ENCODE measurements at regions not wholly inside any gene's neighbourhood (a gene's known extent, or its start where the extent isn't known, plus 50 kb on each side); places are given as distances from the start of the nearest gene placed in this dataset.

- no CpG with 5 or more reads among the region's 1 CpG for WGBS (ENCODE audit: extremely low coverage, insufficient coverage, insufficient read length)
- no peaks in the 10 kb centered on the region for H3K79me1 ChIP-seq (ENCODE audit: low read length)
Observed at GRCh38 chr2:116444256-116444872, 1370.1 kb upstream of the DDX18 start.

GRCh38 chr2:116450990-116451389 lies 1363.5 kb upstream of the DDX18 start:
- Histone ChIP-seq H3K4me1 (ENCODE audit: control insufficient read depth in 1 of 2, insufficient read depth in 2 of 2, low read length in 2 of 2) (no peaks in the 10 kb centered on the region), H3K4me2 (ENCODE audit: low read length) (no peak overlapping the region), H2BK5ac (ENCODE audit: low read depth, low read length, poor library complexity) (no peak overlapping the region), H2BK120ac (ENCODE audit: insufficient read depth, low read length, poor library complexity) (no peak overlapping the region), H3K4ac (ENCODE audit: low read depth, low read length) (no peak overlapping the region), H3K9ac (ENCODE audit: low read length) (no peak overlapping the region), H3K18ac (ENCODE audit: low read length) (no peak overlapping the region), H3K27me3 (ENCODE audit: insufficient read depth, low read length) (no peaks in the 10 kb centered on the region), H4K91ac (ENCODE audit: low read depth, low read length) (no peak overlapping the region), H4K12ac (ENCODE audit: low read depth, low read length) (no peak overlapping the region), H3K4me3 (ENCODE audit: low read depth, low read length) (no peak overlapping the region), H2BK12ac (ENCODE audit: low read length) (no peak overlapping the region), H4K8ac (ENCODE audit: low read depth, low read length) (no peak overlapping the region), H3K27ac (ENCODE audit: low read depth, low read length) (no peak overlapping the region), H3K36me3 (ENCODE audit: control insufficient read depth in 1 of 2, insufficient read depth in 2 of 2, low read length in 2 of 2) (no peaks in the 10 kb centered on the region), H3K14ac (ENCODE audit: low read length) (no peak overlapping the region), H3K23ac (ENCODE audit: low read length) (no peak overlapping the region), H3K79me2 (ENCODE audit: control insufficient read depth, insufficient read depth, low read length, poor library complexity) (no peaks in the 10 kb centered on the region), H3K79me1 (ENCODE audit: low read length) (no peaks in the 10 kb centered on the region), H2AK5ac (ENCODE audit: low read length) (no peak overlapping the region), H2AFZ (ENCODE audit: insufficient read depth, low read length, poor library complexity) (no peak overlapping the region), H3K9me3 (ENCODE audit: insufficient read depth, low read depth, low read length) (no peaks in the 10 kb centered on the region)
- no peak for DNase-seq
- WGBS (ENCODE audit: extremely low coverage, insufficient coverage, insufficient read length): no CpG with 5 or more reads among the region's 1 CpG

More at GRCh38 chr2:116444256-116444872, 1370.1 kb upstream of the DDX18 start:
- Histone ChIP-seq H3K9ac (ENCODE audit: low read length) (no peak overlapping the region), H2AFZ (ENCODE audit: insufficient read depth, low read length, poor library complexity) (no peak overlapping the region), H3K27me3 (ENCODE audit: insufficient read depth, low read length) (no peaks in the 10 kb centered on the region), H4K91ac (ENCODE audit: low read depth, low read length) (no peak overlapping the region), H3K4me1 (ENCODE audit: control insufficient read depth in 1 of 2, insufficient read depth in 2 of 2, low read length in 2 of 2) (no peaks in the 10 kb centered on the region), H2BK12ac (ENCODE audit: low read length) (no peak overlapping the region), H2AK5ac (ENCODE audit: low read length) (no peak overlapping the region), H3K36me3 (ENCODE audit: control insufficient read depth in 1 of 2, insufficient read depth in 2 of 2, low read length in 2 of 2) (no peaks in the 10 kb centered on the region), H3K9me3 (ENCODE audit: insufficient read depth, low read depth, low read length) (peaks cover 3% of the 10 kb centered on the region), H3K4me3 (ENCODE audit: low read depth, low read length) (no peak overlapping the region), H3K23ac (ENCODE audit: low read length) (no peak overlapping the region), H2BK5ac (ENCODE audit: low read depth, low read length, poor library complexity) (no peak overlapping the region), H3K79me2 (ENCODE audit: control insufficient read depth, insufficient read depth, low read length, poor library complexity) (no peaks in the 10 kb centered on the region), H3K4ac (ENCODE audit: low read depth, low read length) (no peak overlapping the region), H2BK120ac (ENCODE audit: insufficient read depth, low read length, poor library complexity) (no peak overlapping the region), H4K12ac (ENCODE audit: low read depth, low read length) (no peak overlapping the region), H4K8ac (ENCODE audit: low read depth, low read length) (no peak overlapping the region), H3K14ac (ENCODE audit: low read length) (no peak overlapping the region), H3K4me2 (ENCODE audit: low read length) (no peak overlapping the region), H3K18ac (ENCODE audit: low read length) (no peak overlapping the region), H3K27ac (ENCODE audit: low read depth, low read length) (no peak overlapping the region)
- no peak for DNase-seq

DNA sequence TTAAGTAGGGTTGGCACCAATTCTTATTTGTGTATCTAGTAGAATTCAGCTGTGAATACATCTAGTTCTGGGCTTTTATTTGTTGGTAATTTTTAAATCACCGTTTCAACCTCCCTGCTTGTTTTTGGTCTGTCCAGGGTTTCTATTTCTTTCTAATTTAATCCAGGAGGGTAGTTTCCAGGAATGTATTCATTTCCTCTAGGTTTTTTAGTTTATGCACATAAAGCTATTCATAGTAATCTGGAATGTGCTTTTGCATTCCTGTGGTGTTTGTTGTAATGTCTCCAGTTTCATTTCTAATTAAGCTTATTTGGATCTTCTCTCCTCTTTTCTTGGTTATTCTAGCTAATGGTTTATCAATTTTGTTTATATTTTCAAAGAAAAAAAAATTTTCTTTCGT lies 1361.8 kb upstream of the DDX18 start:
- Histone ChIP-seq H3K4me1 (ENCODE audit: control insufficient read depth in 1 of 2, insufficient read depth in 2 of 2, low read length in 2 of 2) (no peaks in the 10 kb centered on the region), H4K8ac (ENCODE audit: low read depth, low read length) (no peak overlapping the region), H3K4me2 (ENCODE audit: low read length) (no peak overlapping the region), H3K79me1 (ENCODE audit: low read length) (no peaks in the 10 kb centered on the region), H2BK5ac (ENCODE audit: low read depth, low read length, poor library complexity) (no peak overlapping the region), H3K27ac (ENCODE audit: low read depth, low read length) (no peak overlapping the region), H3K23ac (ENCODE audit: low read length) (no peak overlapping the region), H4K12ac (ENCODE audit: low read depth, low read length) (no peak overlapping the region), H2BK120ac (ENCODE audit: insufficient read depth, low read length, poor library complexity) (no peak overlapping the region), H2AK5ac (ENCODE audit: low read length) (no peak overlapping the region), H3K79me2 (ENCODE audit: control insufficient read depth, insufficient read depth, low read length, poor library complexity) (no peaks in the 10 kb centered on the region), H4K91ac (ENCODE audit: low read depth, low read length) (no peak overlapping the region), H3K4ac (ENCODE audit: low read depth, low read length) (no peak overlapping the region), H3K9ac (ENCODE audit: low read length) (no peak overlapping the region), H2BK12ac (ENCODE audit: low read length) (no peak overlapping the region), H3K36me3 (ENCODE audit: control insufficient read depth in 1 of 2, insufficient read depth in 2 of 2, low read length in 2 of 2) (no peaks in the 10 kb centered on the region), H3K4me3 (ENCODE audit: low read depth, low read length) (no peak overlapping the region), H2AFZ (ENCODE audit: insufficient read depth, low read length, poor library complexity) (no peak overlapping the region), H3K27me3 (ENCODE audit: insufficient read depth, low read length) (no peaks in the 10 kb centered on the region), H3K18ac (ENCODE audit: low read length) (no peak overlapping the region), H3K9me3 (ENCODE audit: insufficient read depth, low read depth, low read length) (no peaks in the 10 kb centered on the region), H3K14ac (ENCODE audit: low read length) (no peak overlapping the region)
- no CpG with 5 or more reads among the region's 2 CpGs for WGBS (ENCODE audit: extremely low coverage, insufficient coverage, insufficient read length)
- DNase-seq: no peak

DNA sequence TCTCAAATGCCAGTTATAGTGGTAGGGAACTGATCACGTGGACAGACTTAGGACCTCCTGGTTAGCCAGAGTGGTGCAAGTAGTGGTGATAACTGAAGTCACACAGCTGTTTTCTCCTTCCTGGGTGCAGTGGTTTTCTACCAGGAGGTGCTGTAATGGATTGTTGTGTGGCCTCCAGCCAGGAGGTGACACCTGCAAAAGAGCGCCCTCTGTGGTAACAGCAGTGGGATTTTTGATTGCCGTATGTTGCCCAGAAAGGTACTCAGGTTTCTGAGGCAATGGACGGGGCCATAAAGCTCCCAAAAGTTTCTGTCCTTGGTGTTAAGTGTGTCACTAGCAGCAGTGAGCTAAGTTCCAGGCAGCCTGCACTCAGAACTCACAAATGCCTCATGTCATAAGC lies 1358.1 kb upstream of the DDX18 start:
- no peak for DNase-seq
- no peak overlapping the region for H3K9ac ChIP-seq (ENCODE audit: low read length)
- H3K14ac ChIP-seq (ENCODE audit: low read length): no peak overlapping the region
- H3K36me3 ChIP-seq (ENCODE audit: control insufficient read depth in 1 of 2, insufficient read depth in 2 of 2, low read length in 2 of 2): no peaks in the 10 kb centered on the region
- no peak overlapping the region for H2AK5ac ChIP-seq (ENCODE audit: low read length)
- H3K4me1 ChIP-seq (ENCODE audit: control insufficient read depth in 1 of 2, insufficient read depth in 2 of 2, low read length in 2 of 2): no peaks in the 10 kb centered on the region
- H4K12ac ChIP-seq (ENCODE audit: low read depth, low read length): no peak overlapping the region
- no peak overlapping the region for H2BK5ac ChIP-seq (ENCODE audit: low read depth, low read length, poor library complexity)
- no peaks in the 10 kb centered on the region for H3K79me2 ChIP-seq (ENCODE audit: control insufficient read depth, insufficient read depth, low read length, poor library complexity)
- H3K4me3 ChIP-seq (ENCODE audit: low read depth, low read length): no peak overlapping the region
- no peak overlapping the region for H2BK12ac ChIP-seq (ENCODE audit: low read length)
- no peaks in the 10 kb centered on the region for H3K9me3 ChIP-seq (ENCODE audit: insufficient read depth, low read depth, low read length)
- no peak overlapping the region for H4K8ac ChIP-seq (ENCODE audit: low read depth, low read length)
- no CpG with 5 or more reads among the region's 4 CpGs for whole genome bisulfite sequencing (ENCODE audit: extremely low coverage, insufficient coverage, insufficient read length)
- H3K4ac ChIP-seq (ENCODE audit: low read depth, low read length): no peak overlapping the region
- H2BK120ac ChIP-seq (ENCODE audit: insufficient read depth, low read length, poor library complexity): no peak overlapping the region
- no peaks in the 10 kb centered on the region for H3K79me1 ChIP-seq (ENCODE audit: low read length)
- H4K91ac ChIP-seq (ENCODE audit: low read depth, low read length): no peak overlapping the region
- H3K18ac ChIP-seq (ENCODE audit: low read length): no peak overlapping the region
- no peak overlapping the region for H3K4me2 ChIP-seq (ENCODE audit: low read length)
- no peaks in the 10 kb centered on the region for H3K27me3 ChIP-seq (ENCODE audit: insufficient read depth, low read length)
- H3K23ac ChIP-seq (ENCODE audit: low read length): no peak overlapping the region
- H3K27ac ChIP-seq (ENCODE audit: low read depth, low read length): no peak overlapping the region
- no peak overlapping the region for H2AFZ ChIP-seq (ENCODE audit: insufficient read depth, low read length, poor library complexity)

Data from trophoblast cell (in vitro differentiated cells and primary cell).